ENCODE measurements at regions not wholly inside any gene's neighbourhood (a gene's known extent, or its start where the extent isn't known, plus 50 kb on each side); places are given as distances from the start of the nearest gene placed in this dataset.

DNA sequence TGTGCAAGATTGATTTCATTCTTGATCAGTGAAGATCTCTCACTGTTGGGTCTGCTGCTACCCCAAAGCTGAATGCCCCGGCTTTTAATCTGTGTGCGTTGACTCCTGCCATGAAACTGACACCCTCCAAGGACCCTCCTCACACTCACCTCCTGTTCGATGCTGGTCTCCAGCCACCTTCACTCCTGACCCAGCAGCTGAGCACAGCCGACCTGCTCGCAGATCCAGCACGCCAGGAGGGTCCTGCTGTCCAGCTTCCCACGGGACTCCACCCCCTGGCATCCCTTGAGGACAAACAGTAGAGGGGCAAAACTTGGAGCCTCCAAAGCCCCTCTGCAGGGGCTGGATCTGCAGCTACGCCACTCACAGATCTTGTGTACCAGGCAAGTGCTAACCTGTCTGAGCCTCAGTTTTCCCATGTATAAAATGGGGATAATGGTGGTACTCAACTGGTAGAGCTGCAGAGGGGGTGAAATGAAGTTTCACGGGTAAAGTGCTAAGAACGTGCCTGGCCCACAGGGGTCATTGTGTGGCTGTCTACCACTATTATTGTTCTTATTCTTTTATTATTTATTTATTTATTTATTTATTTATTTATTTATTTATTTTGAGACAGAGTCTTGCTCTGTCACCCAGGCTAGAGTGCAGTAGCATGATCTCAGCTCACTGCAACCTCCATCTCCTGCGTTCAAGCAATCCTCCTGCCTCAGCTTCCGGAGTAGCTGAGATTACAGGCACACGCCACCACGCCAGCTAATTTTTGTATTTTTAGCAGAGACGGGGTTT, 178.0 kb downstream of the PHETA1 start:
- H3K4me3 Mint-ChIP-seq, result no peak overlapping the region

DNA sequence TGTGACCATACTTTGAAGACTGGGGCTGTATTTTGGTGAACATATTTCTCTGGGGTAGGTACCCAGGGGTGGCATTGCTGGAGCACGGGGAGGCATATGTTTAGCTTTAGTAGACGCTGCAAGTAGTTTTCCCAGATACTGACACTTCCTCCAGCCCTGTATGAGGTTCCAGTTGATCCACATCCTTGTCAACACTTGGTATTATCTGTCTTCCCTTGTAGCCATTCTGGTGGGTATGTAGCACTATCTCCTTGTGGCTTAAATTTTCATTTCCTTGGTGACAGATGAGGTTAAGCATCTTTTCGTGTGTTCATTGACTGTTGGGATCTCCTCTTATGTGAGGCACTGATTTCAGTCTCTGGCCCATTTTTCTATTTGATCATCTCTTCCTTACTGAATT, 179.1 kb downstream of the PHETA1 start:
- Mint-ChIP-seq H3K4me1 (no peaks in the 10 kb centered on the region), H3K9me3 (no peaks in the 10 kb centered on the region), H3K36me3 (no peaks in the 10 kb centered on the region), H3K4me3 (no peak overlapping the region), H3K27ac (no peak overlapping the region)
- ATAC-seq (no peak), DNase-seq (ENCODE audit: low spot score in 2 of 2) (no peak)

More for the DNA sequence above, 178.0 kb downstream of the PHETA1 start:
- Mint-ChIP-seq H3K36me3 (no peaks in the 10 kb centered on the region), H3K9me3 (no peaks in the 10 kb centered on the region), H3K27ac (no peak overlapping the region), H3K4me1 (no peaks in the 10 kb centered on the region)
- ATAC-seq (no peak), DNase-seq (ENCODE audit: low spot score in 2 of 2) (no peak)

DNA sequence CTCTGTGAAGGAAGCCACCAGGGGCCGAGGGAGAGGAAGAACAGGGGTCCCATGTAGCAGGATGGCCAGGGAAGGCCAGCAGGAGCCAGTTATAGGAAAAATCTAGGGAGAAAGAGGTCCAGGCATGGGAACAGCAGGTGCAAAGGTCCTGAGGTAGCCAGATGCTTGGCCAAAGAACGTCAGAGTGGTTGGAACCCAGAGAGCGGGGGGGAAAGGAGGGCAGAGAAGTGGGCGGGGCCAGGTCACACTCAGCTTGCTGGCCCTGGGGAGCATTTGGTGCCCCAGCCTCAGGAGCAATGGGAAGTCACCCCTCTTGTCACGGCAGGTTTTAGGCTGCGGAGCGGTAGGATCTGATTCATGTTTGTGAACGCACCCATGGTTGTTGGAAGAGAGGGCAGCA, 180.5 kb downstream of the PHETA1 start:
- Mint-ChIP-seq H3K36me3 (no peaks in the 10 kb centered on the region), H3K4me3 (no peak overlapping the region), H3K9me3 (no peaks in the 10 kb centered on the region), H3K27ac (no peak overlapping the region), H3K4me1 (no peaks in the 10 kb centered on the region)
- ATAC-seq (no peak), DNase-seq (ENCODE audit: low spot score in 2 of 2) (no peak)

DNA sequence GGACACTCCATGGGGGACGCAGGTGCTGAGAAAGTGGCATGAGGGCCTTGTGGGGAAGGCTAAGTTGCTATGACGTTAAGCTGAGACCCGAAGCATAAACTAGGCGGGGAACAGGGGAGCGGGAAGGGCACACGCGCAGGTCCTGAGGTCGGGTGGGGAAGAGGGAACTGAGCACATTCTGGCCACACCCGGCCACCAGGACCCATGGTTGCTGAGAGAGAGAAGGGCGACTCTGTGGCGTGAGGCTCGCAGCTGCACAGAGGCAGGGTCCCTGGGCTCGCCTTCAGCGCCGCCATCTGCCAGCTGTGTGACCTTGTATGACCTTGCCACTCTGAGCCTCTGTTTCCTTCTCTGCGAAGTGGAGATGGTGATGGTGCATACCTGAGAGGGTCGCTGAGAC, 182.5 kb downstream of the PHETA1 start:
- Mint-ChIP-seq H3K4me1 (no peaks in the 10 kb centered on the region), H3K36me3 (no peaks in the 10 kb centered on the region), H3K9me3 (no peaks in the 10 kb centered on the region), H3K27ac (no peak overlapping the region), H3K4me3 (no peak overlapping the region)
- ATAC-seq (no peak), DNase-seq (ENCODE audit: low spot score in 2 of 2) (no peak)

DNA sequence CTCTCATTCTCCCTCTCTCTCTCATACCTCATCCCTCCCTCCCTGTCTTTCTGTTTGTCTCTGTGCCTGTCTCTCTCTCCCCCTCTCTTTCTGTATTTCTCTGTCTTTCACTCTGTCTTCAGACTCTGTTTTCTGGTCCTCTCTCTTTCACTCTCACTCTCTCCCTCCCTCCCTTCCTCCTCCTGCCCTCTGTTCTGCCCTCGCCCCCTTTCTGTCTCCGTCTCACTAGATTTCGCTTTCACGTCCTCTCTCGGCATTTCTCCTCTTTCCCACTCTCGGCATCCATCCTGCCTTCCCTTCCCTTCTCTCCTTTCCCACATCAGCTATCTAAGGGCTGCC, 183.0 kb downstream of the PHETA1 start:
- Mint-ChIP-seq H3K9me3 (no peaks in the 10 kb centered on the region), H3K4me1 (no peaks in the 10 kb centered on the region), H3K4me3 (no peak overlapping the region), H3K36me3 (no peaks in the 10 kb centered on the region), H3K27ac (no peak overlapping the region)
- DNase-seq (ENCODE audit: low spot score in 2 of 2) (no peak), ATAC-seq (peak; percentile 4)

DNA sequence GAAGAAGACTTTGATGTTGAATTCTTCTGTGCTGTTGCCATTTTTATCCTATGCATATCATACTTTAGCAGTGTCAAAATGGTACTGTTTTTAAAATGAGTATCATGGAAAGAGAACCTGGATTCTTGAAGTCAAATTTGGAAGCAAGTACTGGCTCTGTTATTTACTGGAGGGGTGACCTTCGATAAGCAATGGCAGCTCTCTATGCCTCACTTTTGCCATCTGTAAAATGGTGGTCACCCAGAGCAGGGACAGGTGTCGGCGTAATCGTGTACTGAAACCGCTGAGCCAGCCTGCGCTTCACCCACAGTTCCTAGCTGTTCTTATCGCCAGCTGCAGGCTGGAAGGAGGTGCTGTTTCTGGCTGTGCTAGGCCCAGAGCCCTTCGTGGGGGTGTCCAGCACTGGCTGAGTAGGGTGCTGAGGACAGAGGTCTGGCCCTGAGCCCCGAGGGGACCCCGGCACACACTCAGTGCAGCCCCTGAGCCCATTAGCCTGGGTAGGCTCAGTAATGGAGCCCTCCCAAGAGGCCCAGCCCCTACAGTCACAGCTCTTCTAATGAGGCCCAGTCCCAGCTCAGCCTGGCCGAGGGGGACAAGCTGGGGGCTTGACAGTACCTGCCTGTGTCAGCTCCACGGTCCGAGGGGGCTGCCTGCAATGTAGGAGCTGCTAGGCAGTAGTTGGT, 183.5 kb downstream of the PHETA1 start:
- Mint-ChIP-seq H3K9me3 (no peaks in the 10 kb centered on the region), H3K4me3 (no peak overlapping the region), H3K36me3 (no peaks in the 10 kb centered on the region), H3K4me1 (no peaks in the 10 kb centered on the region), H3K27ac (no peak overlapping the region)
- peak; percentile 36 for ATAC-seq
- DNase-seq (ENCODE audit: low spot score in 2 of 2), result no peak

DNA sequence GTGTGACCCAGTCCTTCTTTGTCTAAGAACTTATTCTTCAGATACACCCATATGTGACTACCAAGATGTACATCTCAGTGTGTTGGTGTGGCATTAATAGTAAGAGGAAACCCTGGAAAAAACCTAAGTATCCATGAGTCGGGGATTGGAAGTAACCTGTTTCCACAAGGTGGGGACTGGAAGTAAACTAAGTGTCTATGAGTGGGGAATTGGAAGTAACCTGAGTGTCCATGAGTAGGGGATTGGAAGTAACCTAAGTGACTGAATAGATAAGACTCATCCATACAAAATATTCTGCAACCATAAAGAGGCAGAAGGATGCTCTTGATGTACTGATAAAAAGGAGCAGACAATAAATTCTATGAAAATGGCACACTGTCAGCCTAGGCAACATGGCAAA, 184.7 kb downstream of the PHETA1 start:
- Mint-ChIP-seq H3K9me3 (no peaks in the 10 kb centered on the region), H3K27ac (no peak overlapping the region), H3K4me1 (no peaks in the 10 kb centered on the region), H3K36me3 (no peaks in the 10 kb centered on the region), H3K4me3 (no peak overlapping the region)
- no peak for DNase-seq (ENCODE audit: low spot score in 2 of 2)
- ATAC-seq, result no peak

DNA sequence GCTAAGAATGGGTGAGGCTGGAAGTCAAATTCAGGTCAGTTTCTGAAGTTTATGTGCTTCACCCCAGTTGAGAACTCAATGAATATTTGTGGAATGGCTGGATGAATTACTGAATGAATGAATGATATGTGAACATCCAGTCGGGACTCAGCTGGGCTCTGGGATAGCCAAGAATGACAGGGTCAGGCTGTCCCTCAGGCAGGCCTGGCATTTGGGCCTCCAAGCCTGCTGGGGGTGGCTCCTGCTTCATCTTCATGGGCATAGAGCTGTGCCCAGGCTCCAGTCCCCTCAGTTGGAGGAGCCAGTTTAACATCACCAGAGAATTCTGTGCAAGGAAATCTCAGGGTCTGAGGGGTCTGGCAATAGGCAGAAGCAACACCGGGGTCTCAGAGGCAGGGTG, 185.8 kb downstream of the PHETA1 start:
- Mint-ChIP-seq H3K27ac (no peak overlapping the region), H3K9me3 (no peaks in the 10 kb centered on the region), H3K4me1 (no peaks in the 10 kb centered on the region), H3K4me3 (no peak overlapping the region), H3K36me3 (no peaks in the 10 kb centered on the region)
- ATAC-seq, result no peak
- DNase-seq (ENCODE audit: low spot score in 2 of 2), result no peak

DNA sequence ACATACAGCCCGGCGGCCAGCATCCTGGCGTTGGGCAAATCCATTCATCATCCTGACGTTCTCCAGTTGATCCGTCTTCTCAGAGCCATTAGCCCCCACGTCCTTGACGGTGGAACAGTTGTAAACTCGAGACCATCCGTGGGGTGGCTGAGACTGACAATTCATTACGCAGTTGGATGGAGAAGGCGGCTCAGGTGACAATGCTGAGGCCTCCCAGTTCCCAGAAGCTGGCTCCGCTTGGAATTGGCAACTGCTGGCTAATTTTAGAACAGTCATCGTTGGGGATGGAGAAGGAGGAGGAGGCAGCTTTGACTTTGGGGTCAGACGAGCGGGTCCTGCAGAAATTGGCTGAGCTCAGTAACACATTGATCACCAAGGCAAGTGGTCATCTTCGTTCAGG, 186.5 kb downstream of the PHETA1 start:
- Mint-ChIP-seq H3K4me1 (no peaks in the 10 kb centered on the region), H3K4me3 (no peak overlapping the region), H3K36me3 (no peaks in the 10 kb centered on the region), H3K9me3 (no peaks in the 10 kb centered on the region), H3K27ac (no peak overlapping the region)
- no peak for ATAC-seq
- DNase-seq (ENCODE audit: low spot score in 2 of 2), result no peak

DNA sequence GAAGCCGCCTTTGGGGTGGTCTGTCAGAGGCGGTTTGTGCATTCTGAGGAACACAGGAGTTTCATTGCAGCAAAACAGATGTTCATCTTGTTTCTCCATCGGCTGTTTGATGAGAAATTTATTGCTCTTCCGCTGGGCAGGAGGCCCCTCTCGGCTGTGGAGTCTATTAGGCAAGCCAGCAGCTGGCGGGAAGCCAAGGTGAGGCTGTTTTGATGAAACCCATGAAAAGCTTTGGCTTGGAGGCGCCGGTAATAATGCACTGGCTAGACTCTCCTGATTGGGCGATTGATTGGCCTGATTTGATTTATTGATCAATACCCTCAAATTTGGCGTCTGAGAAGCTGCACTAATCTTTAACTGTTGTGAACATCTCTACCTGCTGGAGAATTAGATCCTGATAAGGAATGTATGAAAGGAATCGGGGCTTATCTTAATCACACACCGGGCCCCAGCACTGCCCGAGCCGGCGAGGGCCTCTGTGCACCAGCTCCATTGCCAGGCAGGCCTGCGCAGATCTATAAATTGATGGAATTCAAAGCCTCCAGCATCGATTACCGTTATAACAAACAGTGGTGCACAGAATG, 187.7 kb downstream of the PHETA1 start:
- no peaks in the 10 kb centered on the region for H3K9me3 Mint-ChIP-seq
- no peaks in the 10 kb centered on the region for H3K4me1 Mint-ChIP-seq
- H3K27ac Mint-ChIP-seq, result no peak overlapping the region
- no peak overlapping the region for H3K4me3 Mint-ChIP-seq
- no peaks in the 10 kb centered on the region for H3K36me3 Mint-ChIP-seq
- ATAC-seq (no peak), DNase-seq (ENCODE audit: low spot score in 2 of 2) (no peak)

DNA sequence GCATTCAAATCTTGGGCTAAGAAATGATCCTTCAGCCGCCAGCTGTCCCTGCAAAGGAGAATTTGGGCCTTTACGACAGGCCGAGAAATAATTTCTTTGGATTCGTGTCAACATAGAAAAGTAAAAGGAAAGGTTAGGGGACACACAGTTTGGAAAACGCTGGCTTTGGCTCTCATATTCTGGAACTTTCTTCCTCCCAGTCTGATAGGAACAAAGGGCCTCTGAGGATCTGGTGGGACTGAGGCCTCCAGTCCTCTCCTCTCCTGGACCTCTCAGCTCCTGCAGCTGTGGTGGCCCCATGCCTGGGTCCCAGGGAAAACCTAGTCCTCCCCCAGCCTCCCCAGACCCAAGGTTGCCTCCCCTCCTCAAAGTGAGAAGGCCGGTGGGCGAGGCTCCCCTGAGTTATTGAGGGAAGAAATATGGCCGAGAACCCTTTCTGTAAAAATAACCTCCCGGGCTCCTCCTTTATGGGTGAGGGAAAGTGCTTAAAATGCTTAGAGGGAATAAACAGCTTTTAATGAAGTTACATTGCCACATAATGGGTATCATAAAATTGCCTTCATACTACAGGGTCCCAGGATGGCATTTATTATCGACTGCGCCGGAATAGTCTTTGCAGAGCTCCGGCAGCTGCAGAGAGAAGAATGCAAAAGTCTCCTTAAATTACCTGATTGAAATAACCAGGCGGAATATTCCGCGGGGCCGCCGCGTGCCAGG, 188.3 kb downstream of the PHETA1 start:
- DNase-seq (ENCODE audit: low spot score in 2 of 2) (no peak), ATAC-seq (no peak)
- Mint-ChIP-seq H3K36me3 (no peaks in the 10 kb centered on the region), H3K9me3 (no peaks in the 10 kb centered on the region), H3K27ac (no peak overlapping the region), H3K4me1 (no peaks in the 10 kb centered on the region), H3K4me3 (no peak overlapping the region)

DNA sequence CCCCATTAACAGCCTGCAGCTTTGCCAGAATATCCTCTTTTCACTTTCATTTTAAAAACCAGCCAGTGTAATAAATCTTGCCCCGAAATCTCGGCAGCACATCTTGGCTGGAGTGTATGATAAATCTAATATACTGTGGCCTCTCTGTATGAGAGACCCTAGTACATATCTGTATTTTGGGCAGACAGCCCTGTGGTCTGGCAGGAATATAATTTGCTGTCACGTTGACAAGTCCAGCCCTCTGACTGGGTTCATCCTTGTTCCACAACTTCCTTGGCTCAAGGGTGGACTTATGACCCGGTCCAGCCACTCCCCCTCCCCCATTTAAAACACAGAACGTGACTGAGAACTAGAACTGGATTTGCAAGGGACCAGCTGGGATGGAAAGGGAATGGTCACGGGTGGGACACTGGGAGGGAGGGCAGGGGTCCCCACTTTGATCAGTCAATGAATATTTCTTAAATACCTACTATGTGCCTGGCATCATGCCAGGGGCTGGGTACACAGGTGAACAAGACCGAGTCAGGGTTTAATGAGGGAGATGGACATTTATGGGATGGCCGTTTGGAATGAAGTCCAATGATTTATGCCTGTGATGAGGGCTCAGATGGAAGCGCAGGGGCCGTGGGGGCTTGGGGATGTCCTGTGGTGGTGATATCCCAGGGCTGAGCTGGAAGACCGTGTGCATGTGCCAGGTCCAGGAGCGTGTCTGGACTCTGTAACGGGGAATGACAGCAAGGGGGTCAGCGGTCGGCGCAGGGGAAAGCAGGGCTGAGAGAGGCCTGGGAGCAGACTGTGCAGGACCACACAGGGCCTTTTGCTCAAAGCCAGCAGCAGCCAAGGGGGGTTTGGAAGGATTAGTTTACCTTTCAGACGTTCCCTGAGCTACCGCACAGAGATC, 190.5 kb downstream of the PHETA1 start:
- Mint-ChIP-seq H3K4me1 (no peaks in the 10 kb centered on the region), H3K9me3 (no peaks in the 10 kb centered on the region), H3K36me3 (no peaks in the 10 kb centered on the region), H3K4me3 (no peak overlapping the region), H3K27ac (no peak overlapping the region)
- ATAC-seq (no peak), DNase-seq (ENCODE audit: low spot score in 2 of 2) (no peak)

DNA sequence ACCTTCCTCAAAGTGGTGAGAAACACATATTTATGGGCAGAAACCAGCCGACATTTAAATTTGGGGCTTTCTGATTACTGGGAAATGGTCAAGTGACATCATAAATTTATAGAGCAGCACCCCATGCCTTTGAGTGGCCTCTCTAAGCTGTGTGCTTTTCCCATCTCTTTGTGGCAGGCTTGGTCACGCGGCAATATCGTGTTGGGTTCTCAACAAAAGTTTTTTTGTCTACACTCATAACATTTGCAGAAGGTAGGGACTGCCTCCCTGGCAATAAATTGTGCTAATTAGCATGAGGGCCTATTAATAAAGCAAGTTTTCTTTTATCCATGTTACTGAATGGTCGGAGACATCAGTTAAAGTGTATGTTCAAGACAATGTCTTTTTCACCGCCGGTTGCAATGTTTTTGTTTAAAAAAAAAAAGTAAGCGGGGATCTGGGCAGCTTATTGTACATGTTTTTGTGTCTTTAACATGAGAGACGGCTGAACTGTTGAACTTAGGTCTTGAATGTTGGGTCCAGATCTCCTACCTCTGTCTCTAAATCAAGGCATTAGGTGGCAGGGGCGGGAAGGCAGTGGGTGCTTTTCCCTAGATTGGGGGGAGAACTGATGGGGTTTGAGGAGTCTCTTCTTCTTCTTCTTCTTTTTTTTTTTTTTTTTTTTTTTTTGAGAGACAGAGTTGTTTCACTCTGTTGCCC, 193.3 kb downstream of the PHETA1 start:
- no peak overlapping the region for H3K4me3 Mint-ChIP-seq
- no peaks in the 10 kb centered on the region for H3K9me3 Mint-ChIP-seq
- ATAC-seq (no peak), DNase-seq (ENCODE audit: low spot score in 2 of 2) (no peak)
- no peak overlapping the region for H3K27ac Mint-ChIP-seq
- no peaks in the 10 kb centered on the region for H3K36me3 Mint-ChIP-seq
- H3K4me1 Mint-ChIP-seq, result peaks cover 4% of the 10 kb centered on the region

DNA sequence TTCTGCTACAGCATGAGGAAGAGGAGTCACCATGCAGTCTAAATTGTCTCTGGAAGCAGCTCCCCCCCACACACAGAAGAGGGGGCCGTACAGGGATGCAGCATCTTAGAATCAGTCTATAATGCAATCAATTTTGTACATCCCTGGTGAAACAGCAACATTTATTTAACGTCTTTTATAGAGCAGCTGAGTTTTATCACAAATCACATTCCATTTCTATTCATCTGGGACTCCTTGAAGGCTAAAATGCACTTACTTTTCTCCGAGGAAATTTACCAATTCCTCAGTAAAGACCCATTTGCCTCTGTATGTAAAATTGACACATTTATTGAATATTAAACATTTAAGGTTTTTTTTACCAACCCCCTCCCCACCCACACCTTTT, 193.9 kb downstream of the PHETA1 start:
- peaks cover 6% of the 10 kb centered on the region for H3K4me1 Mint-ChIP-seq

More for the DNA sequence above, 193.9 kb downstream of the PHETA1 start:
- Mint-ChIP-seq H3K36me3 (no peaks in the 10 kb centered on the region), H3K4me3 (no peak overlapping the region), H3K9me3 (no peaks in the 10 kb centered on the region), H3K27ac (no peak overlapping the region)
- DNase-seq (ENCODE audit: low spot score in 2 of 2), result no peak
- no peak for ATAC-seq
